Activated CD4-positive, alpha-beta T cell treated with anti-CD3 and anti-CD28 coated beads for 36 hours (primary cell): ENCODE measurements at regions not wholly inside any gene's neighbourhood (a gene's known extent, or its start where the extent isn't known, plus 50 kb on each side); places are given as distances from the start of the nearest gene placed in this dataset.
A peak's percentile ranks its signal among the peaks of the same experiment; 100 is the strongest.

Experiments used
- ATAC-seq: fragments of 200-7000 bp; cut with Tn5 transposase; one replicate; pipeline ENCODE4 v1.10.0; 2021; ENCODE audit warnings: mild to moderate bottlenecking, moderate library complexity
- CTCF ChIA-PET: fragments of 350-600 bp; sonication (Branson Sonifier 250); formaldehyde crosslinking; loops from one replicate; lab custom pipeline; 2021; ENCODE audit warnings: antibody characterized with exemption; lab: Charles Lee
- POLR2A ChIA-PET: fragments of 350-600 bp; sonication (Branson Sonifier 250); formaldehyde crosslinking; loops from one replicate; lab custom pipeline; 2021; ENCODE audit warnings: antibody characterized with exemption, inconsistent platforms; lab: Charles Lee
- DNase-seq: peaks from one replicate; pipeline ENCODE4 v3.0.0-alpha.2; 2020
- H3K27ac Mint-ChIP-seq: one replicate; pipeline ENCODE4 v1.8.0; 2021; ENCODE audit warnings: mixed read lengths
- H3K27me3 Mint-ChIP-seq: one replicate; pipeline ENCODE4 v1.8.0; 2021; ENCODE audit warnings: mixed read lengths
- H3K36me3 Mint-ChIP-seq: one replicate; pipeline ENCODE4 v1.8.0; 2021; ENCODE audit warnings: low read depth, mixed read lengths
- H3K4me1 Mint-ChIP-seq: one replicate; pipeline ENCODE4 v1.8.0; 2021; ENCODE audit warnings: mixed read lengths
- H3K4me3 Mint-ChIP-seq: one replicate; pipeline ENCODE4 v1.8.0; 2021; ENCODE audit warnings: mild to moderate bottlenecking, moderate library complexity, mixed read lengths
- H3K9me3 Mint-ChIP-seq: one replicate; pipeline ENCODE4 v1.8.0; 2021; ENCODE audit warnings: low read depth, mixed read lengths
- intact Hi-C, 2 experiments: fragments of 100-400 bp; cut with DNase I in 1 of 2; cut with micrococcal nuclease in 1 of 2; formaldehyde crosslinking; loops; one replicate each; pipeline versions ENCODE4 v1.14.2 to v1.15.1; 2022 to 2024; cut with DNase I, micrococcal nuclease

DNA sequence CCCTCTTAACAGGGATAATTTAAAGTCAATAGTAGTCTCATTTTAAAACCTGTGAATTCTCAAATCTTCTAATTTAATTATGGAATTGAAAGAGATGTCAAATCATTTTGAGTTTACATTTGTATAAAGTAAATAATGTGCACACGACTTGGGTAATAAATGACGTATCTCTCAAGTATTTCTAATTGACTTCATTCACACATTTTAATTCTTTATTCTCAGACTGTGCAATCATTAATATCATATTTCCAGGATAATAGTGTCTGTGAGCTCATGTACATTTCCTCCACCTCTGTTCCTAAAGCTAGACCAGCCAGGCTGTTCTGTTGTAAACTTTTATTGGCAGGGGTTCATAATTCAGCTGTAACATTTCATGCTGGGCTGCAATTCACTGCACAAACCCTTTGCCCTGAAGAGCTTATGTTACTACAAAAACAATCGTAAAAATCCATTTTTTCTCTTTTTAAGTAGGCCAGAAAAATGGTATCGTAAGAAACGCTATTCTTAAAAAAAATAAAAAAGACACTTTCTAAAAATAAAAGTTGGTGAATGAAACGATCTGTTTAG is 1103.1 kb upstream of the TENM3 start:
- Mint-ChIP-seq H3K9me3 (no peaks in the 10 kb centered on the region), H3K27me3 (peaks cover 5% of the 10 kb centered on the region), H3K27ac (no peak overlapping the region), H3K36me3 (no peaks in the 10 kb centered on the region), H3K4me1 (no peaks in the 10 kb centered on the region), H3K4me3 (no peak overlapping the region)
- ChIA-PET CTCF (interaction anchor here (0.6 to 1.0 kb wide), 2 partner anchors 22 to 32 kb away, joined by 3 read pairs; no protein-coding TSS in a partner anchor), POLR2A (no interaction called here)
- DNase-seq (no peak), ATAC-seq (no peak)
- intact Hi-C loops, result loop anchor here (10.0 kb wide), 3 partner anchors 475 to 1785 kb away; no protein-coding TSS in a partner anchor

DNA sequence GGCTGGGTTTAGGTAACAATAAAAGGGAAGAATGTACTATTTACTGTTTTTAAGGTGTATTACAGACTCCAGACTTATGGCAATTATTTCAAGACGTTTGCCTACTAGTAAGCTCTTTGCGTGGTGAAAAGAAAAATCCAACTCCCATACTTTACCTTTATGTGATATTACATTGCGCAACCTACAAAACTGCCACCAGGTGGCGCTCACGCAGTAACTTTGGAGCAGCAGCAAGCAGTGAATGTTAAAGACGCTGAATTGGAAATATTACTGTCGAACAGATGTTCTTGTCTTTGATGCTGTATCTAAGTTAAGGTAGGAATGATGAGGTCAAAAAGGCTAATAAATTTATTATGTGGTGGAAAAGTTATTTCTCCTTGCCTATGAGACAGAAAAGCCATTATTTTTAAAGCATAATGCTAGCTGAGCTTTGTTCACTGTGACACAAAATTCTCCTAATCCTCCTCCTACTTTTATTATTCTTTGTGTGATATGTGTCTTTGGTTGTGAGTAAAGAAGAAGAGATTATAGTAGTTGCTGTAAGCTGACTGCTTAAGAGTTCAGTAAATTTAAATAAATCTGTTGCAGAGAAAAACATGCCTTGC is 1099.8 kb upstream of the TENM3 start:
- Mint-ChIP-seq H3K4me3 (no peak overlapping the region), H3K27ac (no peak overlapping the region), H3K36me3 (no peaks in the 10 kb centered on the region), H3K9me3 (no peaks in the 10 kb centered on the region), H3K27me3 (peaks cover 5% of the 10 kb centered on the region), H3K4me1 (no peaks in the 10 kb centered on the region)
- intact Hi-C loops, result loop anchor here (1.0 to 10.0 kb wide), 5 partner anchors 385 to 1781 kb away; no protein-coding TSS in a partner anchor
- ATAC-seq, result peak; percentile 60
- ChIA-PET POLR2A (no interaction called here), CTCF (interaction anchor here (0.7 to 1.9 kb wide), 9 partner anchors 8 to 1651 kb away, joined by 3 to 6 read pairs (median 3); no protein-coding TSS in a partner anchor)
- DNase-seq, result peak; percentile 84

DNA sequence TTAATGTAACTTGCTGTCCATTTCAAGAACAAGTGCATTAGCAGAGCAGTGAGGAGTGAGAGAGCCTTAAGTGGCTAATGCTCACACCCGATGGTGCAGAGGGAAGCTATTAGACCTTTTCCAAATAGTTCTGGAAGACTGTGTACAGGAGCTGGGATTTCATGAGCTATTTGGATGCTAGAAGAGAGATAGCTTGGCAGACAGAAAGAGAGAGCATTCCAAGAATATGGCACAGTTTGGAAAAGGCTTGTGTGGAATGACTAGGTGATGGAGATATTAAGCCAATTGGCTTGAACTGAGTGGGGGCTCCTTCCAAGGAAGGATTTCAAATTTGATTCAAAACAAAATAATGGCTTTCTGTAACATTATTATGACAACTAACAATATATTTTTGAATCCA is 1097.2 kb upstream of the TENM3 start:
- DNase-seq (no peak), ATAC-seq (no peak)
- intact Hi-C loops, result loop anchor here (10.0 kb wide), 3 partner anchors 481 to 1779 kb away; no protein-coding TSS in a partner anchor
- Mint-ChIP-seq H3K36me3 (no peaks in the 10 kb centered on the region), H3K4me3 (no peak overlapping the region), H3K9me3 (no peaks in the 10 kb centered on the region), H3K27ac (no peak overlapping the region), H3K4me1 (no peaks in the 10 kb centered on the region), H3K27me3 (peaks cover 3% of the 10 kb centered on the region)
- CTCF ChIA-PET, result no interaction called here
- POLR2A ChIA-PET, result no interaction called here

DNA sequence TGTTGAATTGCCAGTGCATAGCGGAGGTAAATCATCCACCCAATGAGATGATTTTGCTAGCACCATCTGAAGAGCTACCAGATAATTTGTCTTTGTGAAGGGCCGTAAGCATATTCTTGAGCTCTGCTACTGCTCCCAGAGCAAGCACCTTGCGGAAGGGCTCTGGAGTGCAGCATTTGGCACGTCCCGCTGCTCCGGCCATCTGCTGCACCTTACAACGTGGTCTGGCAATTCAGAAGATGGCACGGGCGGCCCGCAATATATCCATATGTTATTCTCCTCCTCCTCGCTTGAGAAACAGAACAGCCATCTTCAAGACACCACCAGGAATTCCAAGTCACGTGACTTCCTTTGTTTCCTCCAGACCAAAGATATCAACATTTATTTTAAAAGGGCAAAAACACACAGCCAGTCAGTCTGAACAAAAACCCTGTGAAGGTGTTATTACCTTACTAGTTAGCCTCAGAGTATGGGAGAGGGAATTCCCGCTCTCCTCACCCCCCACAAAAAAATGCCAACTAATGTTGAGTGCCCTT is 1095.7 kb upstream of the TENM3 start:
- ChIA-PET POLR2A (no interaction called here), CTCF (interaction anchor here (0.7 kb wide), 1 partner anchor 13 kb away, joined by 3 read pairs; no protein-coding TSS in a partner anchor)
- no peaks in the 10 kb centered on the region for H3K4me1 Mint-ChIP-seq
- no peak for ATAC-seq
- H3K36me3 Mint-ChIP-seq, result no peaks in the 10 kb centered on the region
- intact Hi-C loops, result loop anchor here (10.0 kb wide), 3 partner anchors 483 to 1777 kb away; no protein-coding TSS in a partner anchor
- H3K4me3 Mint-ChIP-seq, result no peak overlapping the region
- peaks cover 5% of the 10 kb centered on the region for H3K27me3 Mint-ChIP-seq
- no peak for DNase-seq
- no peak overlapping the region for H3K27ac Mint-ChIP-seq
- no peaks in the 10 kb centered on the region for H3K9me3 Mint-ChIP-seq

DNA sequence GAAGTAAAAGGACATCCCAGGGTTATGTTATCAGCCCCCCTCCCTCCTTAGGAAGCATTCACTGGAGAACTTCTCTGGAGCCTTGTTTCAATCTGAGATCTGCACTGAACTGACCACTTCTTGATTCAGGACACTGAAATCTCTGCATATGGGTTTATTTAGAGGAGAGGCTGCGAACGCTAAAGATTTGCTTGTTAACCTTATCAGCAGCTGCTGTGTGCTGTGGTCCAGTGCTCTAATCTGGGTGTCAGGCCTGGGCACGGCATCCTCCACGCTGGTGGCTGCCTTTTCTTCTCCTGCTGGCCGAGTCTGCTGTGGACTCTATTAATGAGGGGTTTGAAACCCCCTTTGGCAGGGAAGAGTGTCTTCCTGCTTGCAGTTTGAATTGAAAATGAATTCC is 1094.7 kb upstream of the TENM3 start:
- CTCF ChIA-PET, result no interaction called here
- no peak for ATAC-seq
- intact Hi-C loops, result loop anchor here (10.0 kb wide), 3 partner anchors 484 to 1776 kb away; no protein-coding TSS in a partner anchor
- no peak for DNase-seq
- POLR2A ChIA-PET, result no interaction called here
- H3K9me3 Mint-ChIP-seq, result no peaks in the 10 kb centered on the region
- no peaks in the 10 kb centered on the region for H3K36me3 Mint-ChIP-seq
- H3K4me1 Mint-ChIP-seq, result no peaks in the 10 kb centered on the region
- no peak overlapping the region for H3K4me3 Mint-ChIP-seq
- no peak overlapping the region for H3K27ac Mint-ChIP-seq
- H3K27me3 Mint-ChIP-seq, result peaks cover 5% of the 10 kb centered on the region

DNA sequence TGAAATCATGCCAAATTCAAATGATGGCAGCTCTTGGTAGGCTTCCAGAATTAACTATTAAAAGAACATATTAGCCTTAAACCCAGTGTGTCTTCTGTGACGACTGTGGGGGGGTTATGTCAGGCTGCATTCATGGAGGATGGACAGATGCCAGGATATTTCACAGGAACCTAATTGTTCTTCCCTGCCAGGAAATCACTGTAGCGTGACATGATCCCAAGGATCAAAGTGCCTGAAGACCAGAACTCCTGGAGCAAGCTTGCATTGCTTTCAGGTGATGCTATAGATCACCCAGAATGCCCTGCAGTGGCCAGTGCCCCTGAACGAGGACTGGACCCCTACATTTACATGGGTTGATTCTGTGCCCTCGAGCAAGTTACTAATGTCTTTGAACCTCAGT is 1093.0 kb upstream of the TENM3 start:
- ChIA-PET CTCF (no interaction called here), POLR2A (no interaction called here)
- no peak overlapping the region for H3K27ac Mint-ChIP-seq
- no peaks in the 10 kb centered on the region for H3K4me1 Mint-ChIP-seq
- ATAC-seq (no peak), DNase-seq (no peak)
- H3K9me3 Mint-ChIP-seq, result no peaks in the 10 kb centered on the region
- peaks cover 2% of the 10 kb centered on the region for H3K27me3 Mint-ChIP-seq
- intact Hi-C loops, result no loop called here
- H3K4me3 Mint-ChIP-seq, result no peak overlapping the region
- no peaks in the 10 kb centered on the region for H3K36me3 Mint-ChIP-seq

DNA sequence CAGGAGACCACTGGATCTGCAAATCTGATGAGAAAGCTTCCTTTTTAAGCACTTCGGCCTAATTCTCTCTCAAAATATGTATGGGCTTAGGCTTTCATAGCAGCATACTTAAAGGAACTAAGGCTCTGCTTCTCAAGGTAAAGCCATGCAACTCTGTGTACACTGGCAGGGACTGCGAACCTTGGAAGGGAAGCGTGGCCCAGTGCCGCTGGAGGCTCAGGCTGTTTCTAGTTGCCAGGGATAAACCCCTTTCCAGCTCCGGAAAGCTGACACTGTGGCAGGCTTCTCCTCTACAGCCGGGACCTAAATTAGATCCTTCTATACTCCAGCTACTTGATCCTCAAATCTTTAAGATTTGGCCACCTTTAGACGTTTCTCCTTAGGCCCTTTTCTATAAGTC is 1091.3 kb upstream of the TENM3 start:
- ATAC-seq, result no peak
- Mint-ChIP-seq H3K27me3 (peaks cover 2% of the 10 kb centered on the region), H3K9me3 (no peaks in the 10 kb centered on the region), H3K27ac (no peak overlapping the region), H3K36me3 (no peaks in the 10 kb centered on the region), H3K4me1 (no peaks in the 10 kb centered on the region), H3K4me3 (no peak overlapping the region)
- CTCF ChIA-PET, result no interaction called here
- POLR2A ChIA-PET, result no interaction called here
- DNase-seq, result no peak
- intact Hi-C loops, result no loop called here

DNA sequence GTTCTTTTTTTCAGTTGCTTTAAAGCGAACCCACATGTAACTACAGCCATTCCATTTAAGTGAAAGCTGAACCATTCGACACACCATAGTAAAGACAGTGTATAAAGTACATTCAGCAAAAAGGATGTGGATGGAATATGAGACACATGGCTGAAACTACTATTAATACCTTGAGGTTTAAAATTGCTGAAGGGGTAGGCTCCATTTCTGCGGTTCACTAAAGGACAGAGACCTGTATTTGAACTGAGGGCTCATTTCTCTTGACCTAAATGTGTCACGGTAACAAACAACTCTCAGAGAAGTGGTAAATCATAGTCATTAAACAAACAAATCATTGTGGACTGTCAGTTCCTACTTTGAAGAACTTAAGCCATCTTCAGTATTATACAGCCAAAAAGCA is 1085.6 kb upstream of the TENM3 start:
- Mint-ChIP-seq H3K36me3 (no peaks in the 10 kb centered on the region), H3K4me3 (no peak overlapping the region), H3K9me3 (no peaks in the 10 kb centered on the region), H3K27me3 (no peaks in the 10 kb centered on the region), H3K27ac (no peak overlapping the region), H3K4me1 (no peaks in the 10 kb centered on the region)
- intact Hi-C loops, result no loop called here
- CTCF ChIA-PET, result no interaction called here
- no peak for DNase-seq
- POLR2A ChIA-PET, result no interaction called here
- no peak for ATAC-seq

DNA sequence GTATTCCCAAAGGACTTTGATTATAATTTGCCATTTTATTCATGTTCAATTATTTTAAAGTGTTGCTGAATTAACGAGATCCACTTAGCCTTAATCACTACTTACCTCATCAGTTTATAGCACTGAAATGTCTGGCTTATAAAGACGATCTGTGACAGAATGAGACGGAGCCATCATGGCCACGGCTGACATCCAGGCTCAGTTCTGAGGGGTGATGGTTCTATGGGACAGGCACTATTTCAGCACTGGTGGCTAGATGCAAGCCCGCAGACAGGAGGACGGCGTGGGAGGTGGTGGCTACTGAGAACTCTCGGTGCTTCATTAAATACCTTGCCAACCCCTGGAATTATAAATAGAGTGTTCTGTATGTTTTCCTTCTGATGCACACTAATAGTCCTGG is 1084.2 kb upstream of the TENM3 start:
- no peaks in the 10 kb centered on the region for H3K4me1 Mint-ChIP-seq
- ATAC-seq (no peak), DNase-seq (no peak)
- peaks cover 3% of the 10 kb centered on the region for H3K27me3 Mint-ChIP-seq
- no peaks in the 10 kb centered on the region for H3K36me3 Mint-ChIP-seq
- H3K27ac Mint-ChIP-seq, result no peak overlapping the region
- CTCF ChIA-PET, result interaction anchor here (0.6 kb wide), 1 partner anchor 184 kb away, joined by 3 read pairs; no protein-coding TSS in a partner anchor
- intact Hi-C loops, result no loop called here
- H3K4me3 Mint-ChIP-seq, result no peak overlapping the region
- POLR2A ChIA-PET, result no interaction called here
- H3K9me3 Mint-ChIP-seq, result no peaks in the 10 kb centered on the region

DNA sequence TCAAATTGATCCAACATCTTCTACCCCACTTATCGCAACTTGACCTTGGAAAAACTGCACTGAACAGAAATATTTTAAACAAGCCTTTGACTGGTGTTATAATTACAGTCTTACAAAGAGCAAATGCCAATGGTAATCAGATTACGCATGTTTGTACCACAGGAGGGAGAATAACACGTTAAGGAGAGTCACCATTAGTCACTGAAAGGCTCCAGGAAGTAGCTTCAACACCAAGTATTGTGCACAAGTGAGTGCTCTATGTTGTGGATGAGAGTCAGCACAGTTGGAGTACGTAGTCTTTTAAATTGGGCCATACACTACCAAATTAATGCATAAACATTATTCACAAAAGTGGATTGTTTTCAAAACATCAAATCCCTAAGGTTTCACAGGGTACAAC is 1081.5 kb upstream of the TENM3 start:
- peaks cover 3% of the 10 kb centered on the region for H3K27me3 Mint-ChIP-seq
- POLR2A ChIA-PET, result no interaction called here

DNA sequence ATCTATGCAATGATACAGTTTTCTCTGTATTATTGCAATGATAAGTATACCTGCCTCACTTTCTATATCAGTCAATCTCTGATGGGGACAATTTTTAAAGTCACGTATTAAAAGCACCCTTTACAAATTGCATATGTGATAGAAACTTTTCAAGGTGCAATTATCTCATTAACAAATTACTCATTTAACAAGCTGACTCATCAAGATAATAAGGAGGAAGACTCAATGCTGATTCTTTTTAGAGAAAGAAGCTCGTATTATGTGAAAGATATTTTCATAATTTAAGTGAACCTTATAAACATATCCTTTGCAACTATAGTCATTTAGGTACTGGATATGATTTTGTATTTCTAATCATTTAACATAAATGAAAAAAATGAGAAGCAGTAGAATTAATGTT is 1080.9 kb upstream of the TENM3 start:
- no peak for ATAC-seq
- no peak overlapping the region for H3K27ac Mint-ChIP-seq
- no peak overlapping the region for H3K4me3 Mint-ChIP-seq

More for the DNA sequence above, 1081.5 kb upstream of the TENM3 start:
- Mint-ChIP-seq H3K4me3 (no peak overlapping the region), H3K27ac (no peak overlapping the region), H3K36me3 (no peaks in the 10 kb centered on the region), H3K9me3 (no peaks in the 10 kb centered on the region), H3K4me1 (no peaks in the 10 kb centered on the region)
- CTCF ChIA-PET, result interaction anchor here (0.8 kb wide), 1 partner anchor 21 kb away, joined by 3 read pairs; no protein-coding TSS in a partner anchor
- ATAC-seq (no peak), DNase-seq (no peak)
- intact Hi-C loops, result no loop called here

DNA sequence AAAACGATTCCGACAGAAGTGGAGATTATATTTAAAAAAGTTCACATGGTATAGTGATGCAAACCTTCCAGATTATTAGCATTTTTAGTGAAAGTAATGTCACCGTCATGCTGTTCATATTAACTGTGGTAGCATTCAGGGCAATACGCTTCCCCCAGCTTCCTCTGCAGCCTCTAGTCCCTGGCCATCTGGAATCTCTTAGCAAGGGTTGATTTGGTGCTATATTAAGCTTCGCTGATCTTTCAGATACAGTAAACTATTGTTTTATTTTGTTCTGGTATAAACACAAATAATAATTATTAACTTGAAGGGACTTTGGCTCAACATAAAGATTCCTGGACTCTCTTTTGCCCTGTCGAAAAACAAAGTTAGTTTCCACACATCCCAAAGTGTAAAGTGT is 1080.5 kb upstream of the TENM3 start:
- DNase-seq, result no peak
- no peaks in the 10 kb centered on the region for H3K4me1 Mint-ChIP-seq
- POLR2A ChIA-PET, result no interaction called here
- intact Hi-C loops, result no loop called here
- no peaks in the 10 kb centered on the region for H3K36me3 Mint-ChIP-seq
- no peaks in the 10 kb centered on the region for H3K9me3 Mint-ChIP-seq
- peaks cover 3% of the 10 kb centered on the region for H3K27me3 Mint-ChIP-seq
- no peak for ATAC-seq
- no peak overlapping the region for H3K27ac Mint-ChIP-seq
- no peak overlapping the region for H3K4me3 Mint-ChIP-seq
- CTCF ChIA-PET, result no interaction called here

More for the DNA sequence above, 1080.9 kb upstream of the TENM3 start:
- no peaks in the 10 kb centered on the region for H3K36me3 Mint-ChIP-seq
- H3K4me1 Mint-ChIP-seq, result no peaks in the 10 kb centered on the region
- CTCF ChIA-PET, result interaction anchor here (0.8 kb wide), 1 partner anchor 22 kb away, joined by 3 read pairs; no protein-coding TSS in a partner anchor
- intact Hi-C loops, result no loop called here
- DNase-seq, result no peak
- no peaks in the 10 kb centered on the region for H3K9me3 Mint-ChIP-seq
- POLR2A ChIA-PET, result no interaction called here
- H3K27me3 Mint-ChIP-seq, result peaks cover 3% of the 10 kb centered on the region
